PC-9 (cell line): ENCODE measurements at regions not wholly inside any gene's neighbourhood (a gene's known extent, or its start where the extent isn't known, plus 50 kb on each side); places are given as distances from the start of the nearest gene placed in this dataset.

Source experiments
- CTCF ChIP-seq: fragments of 200-600 bp; sonication (generic); conservative IDR thresholded peaks from 2 replicates; pipeline ENCODE4 v1.6.1; 2017; ENCODE audit warnings: mixed run types, antibody characterized with exemption, mild to moderate bottlenecking, moderate library complexity
- EZH2 ChIP-seq: fragments of 200-600 bp; sonication (generic); IDR thresholded peaks from 2 replicates; pipeline ENCODE4 v1.8.0; 2017; ENCODE audit warnings: antibody characterized with exemption, low read depth

- TF ChIP-seq CTCF = no peak
- TF ChIP-seq EZH2 = no peak
These were observed 343.2 kb downstream of the PMP22 start for GRCh38 chr17:14921936-14922335.
